ENCODE measurements at regions not wholly inside any gene's neighbourhood (a gene's known extent, or its start where the extent isn't known, plus 50 kb on each side); places are given as distances from the start of the nearest gene placed in this dataset.

GRCh38 chr7:156026603-156027002, 214.3 kb upstream of the SHH start:
- no peak for TF ChIP-seq EHF (CRISPR knock-in tag; IDR thresholded peaks at IDR 0.05)
- TF ChIP-seq MAFK (IDR thresholded peaks at IDR 0.05; ENCODE audit: partially characterized antibody): no peak
- no peak for TF ChIP-seq NPAS2 (CRISPR knock-in tag; IDR thresholded peaks at IDR 0.05; ENCODE audit: borderline replicate concordance)
- no peak for TF ChIP-seq JUN (IDR thresholded peaks at IDR 0.05)
- no peak for TF ChIP-seq FOSB (CRISPR knock-in tag; IDR thresholded peaks at IDR 0.05)
- no peak for TF ChIP-seq PBX3 (IDR thresholded peaks at IDR 0.05)
- no peak for TF ChIP-seq EHMT2 (IDR thresholded peaks at IDR 0.05; ENCODE audit: low read depth)
- TF ChIP-seq CBX2 (IDR thresholded peaks at IDR 0.05; ENCODE audit: borderline replicate concordance, low read depth): no peak
- TF ChIP-seq MYC (IDR thresholded peaks at IDR 0.05; ENCODE audit: borderline replicate concordance, low read length): no peak
- no peak for TF ChIP-seq SREBF2 (IDR thresholded peaks at IDR 0.05)
- TF ChIP-seq MAX (IDR thresholded peaks at IDR 0.05): no peak
- TF ChIP-seq KDM1A (IDR thresholded peaks at IDR 0.05; ENCODE audit: low read depth): no peak
- TF ChIP-seq POLR2AphosphoS2 (conservative IDR thresholded peaks at IDR 0.05; ENCODE audit: low read length): no peak
- TF ChIP-seq HES2 (IDR thresholded peaks at IDR 0.05): no peak
- TF ChIP-seq CBX8 (IDR thresholded peaks at IDR 0.05): no peak
- TF ChIP-seq CTCF (IDR thresholded peaks at IDR 0.05): no peak
- TF ChIP-seq MAZ (IDR thresholded peaks at IDR 0.05; ENCODE audit: borderline replicate concordance, low read depth, low read length): no peak
- TF ChIP-seq RNF2 (IDR thresholded peaks at IDR 0.05; ENCODE audit: borderline replicate concordance, low read depth): no peak
- no peak for TF ChIP-seq HMGXB4 (CRISPR knock-in tag; IDR thresholded peaks at IDR 0.05; ENCODE audit: borderline replicate concordance)
- TF ChIP-seq FOXS1 (CRISPR knock-in tag; IDR thresholded peaks at IDR 0.05): no peak
- WGBS (ENCODE audit: missing lambda C conversion rate): 73% methylated on average over 12 of the region's 12 CpGs
- no peaks in the 10 kb centered on the region for H3K4me1 ChIP-seq
- ATAC-seq (no peak), DNase-seq (ENCODE audit: low read depth in 1 of 2, low spot score in 1 of 2) (no peak), FAIRE-seq (no peak)
- ChIA-PET POLR2A (no interaction called here), CTCF (no interaction called here)
- H3K4me2 ChIP-seq: no peak overlapping the region
- H3K27ac ChIP-seq: no peak overlapping the region
- no peaks in the 10 kb centered on the region for H3K9me3 ChIP-seq
- H3K4me3 ChIP-seq: no peak overlapping the region

GRCh38 chr7:156026076-156026600, 213.9 kb upstream of the SHH start:
- ATAC-seq (no peak), DNase-seq (ENCODE audit: low read depth in 1 of 2, low spot score in 1 of 2) (no peak), FAIRE-seq (no peak)
- Histone ChIP-seq H3K9me3 (no peaks in the 10 kb centered on the region), H3K4me3 (no peak overlapping the region), H3K4me1 (no peaks in the 10 kb centered on the region), H3K27ac (no peak overlapping the region), H3K4me2 (no peak overlapping the region)
- ChIA-PET CTCF (no interaction called here), POLR2A (no interaction called here)
- 84% methylated on average over 10 of the region's 10 CpGs for WGBS (ENCODE audit: missing lambda C conversion rate)
- no peak for TF ChIP-seq EHF (CRISPR knock-in tag; IDR thresholded peaks at IDR 0.05)
- TF ChIP-seq SREBF2 (IDR thresholded peaks at IDR 0.05): no peak
- TF ChIP-seq CBX8 (IDR thresholded peaks at IDR 0.05): no peak
- no peak for TF ChIP-seq ZC3H11A (IDR thresholded peaks at IDR 0.05)
- TF ChIP-seq EHMT2 (IDR thresholded peaks at IDR 0.05; ENCODE audit: low read depth): no peak
- no peak for TF ChIP-seq MYC (IDR thresholded peaks at IDR 0.05; ENCODE audit: borderline replicate concordance, low read length)
- TF ChIP-seq ZFP36 (IDR thresholded peaks at IDR 0.05; ENCODE audit: borderline replicate concordance, partially characterized antibody): no peak
- no peak for TF ChIP-seq ELK1 (IDR thresholded peaks at IDR 0.05; ENCODE audit: low read depth, low read length)
- no peak for TF ChIP-seq FOSL2 (IDR thresholded peaks at IDR 0.05)
- TF ChIP-seq FOSL2 (CRISPR knock-in tag; IDR thresholded peaks at IDR 0.05): no peak
- TF ChIP-seq E2F6 (IDR thresholded peaks at IDR 0.05; ENCODE audit: borderline replicate concordance, low read depth): no peak
- no peak for TF ChIP-seq RARB (CRISPR knock-in tag; IDR thresholded peaks at IDR 0.05)
- TF ChIP-seq HMGXB4 (CRISPR knock-in tag; IDR thresholded peaks at IDR 0.05; ENCODE audit: borderline replicate concordance): no peak
- no peak for TF ChIP-seq HEYL (CRISPR knock-in tag; IDR thresholded peaks at IDR 0.05)
